GM04503 (cell line): ENCODE measurements at regions not wholly inside any gene's neighbourhood (a gene's known extent, or its start where the extent isn't known, plus 50 kb on each side); places are given as distances from the start of the nearest gene placed in this dataset.
"Not testable (repeated sequence)": the region's sequence is repeated elsewhere in the genome, so short reads cannot be mapped to it uniquely, and the experiment has no call there.

ENCODE experiments used
- DNase-seq: peaks from one replicate; pipeline ENCODE4 v3.0.0-alpha.2; 2012; ENCODE audit warnings: low read depth

- DNase-seq = no peak
Measured at GRCh38 chr12:4191642-4192041, 81.9 kb upstream of the CCND2 start.

- no peak for DNase-seq
Measured at GRCh38 chr12:4191149-4191548, 82.4 kb upstream of the CCND2 start.

- DNase-seq = no peak
Measured at GRCh38 chr12:4190366-4191063, 83.0 kb upstream of the CCND2 start.

- no peak for DNase-seq
Measured at GRCh38 chr12:4189721-4190120, 83.8 kb upstream of the CCND2 start.

- no peak for DNase-seq
Measured at GRCh38 chr12:4187916-4188315, 85.6 kb upstream of the CCND2 start.

GRCh38 chr12:4187315-4187714 lies 86.2 kb upstream of the CCND2 start:
- not testable (repeated sequence) for DNase-seq

- no peak for DNase-seq
Measured at GRCh38 chr12:4178424-4179170, 95.0 kb upstream of the CCND2 start.

GRCh38 chr12:4177262-4177661 lies 96.3 kb upstream of the CCND2 start:
- no peak for DNase-seq

GRCh38 chr12:4176168-4176567 lies 97.4 kb upstream of the CCND2 start:
- no peak for DNase-seq

- DNase-seq = no peak
Measured at GRCh38 chr12:4174417-4174816, 99.1 kb upstream of the CCND2 start.

GRCh38 chr12:4172999-4173398 lies 100.6 kb upstream of the CCND2 start:
- no peak for DNase-seq

GRCh38 chr12:4171742-4172141 lies 101.8 kb upstream of the CCND2 start:
- no peak for DNase-seq

GRCh38 chr12:4169959-4170358 lies 103.6 kb upstream of the CCND2 start:
- no peak for DNase-seq

- no peak for DNase-seq
Measured at GRCh38 chr12:4169531-4169930, 104.0 kb upstream of the CCND2 start.

GRCh38 chr12:4168036-4168435 lies 105.5 kb upstream of the CCND2 start:
- no peak for DNase-seq

GRCh38 chr12:4164559-4165558 lies 108.7 kb upstream of the CCND2 start:
- DNase-seq = peak; percentile 11

GRCh38 chr12:4164188-4164558 lies 109.4 kb upstream of the CCND2 start:
- DNase-seq = no peak

GRCh38 chr12:4161718-4162117 lies 111.8 kb upstream of the CCND2 start:
- DNase-seq = no peak

GRCh38 chr12:4160314-4161040 lies 113.1 kb upstream of the CCND2 start:
- DNase-seq = no peak

- DNase-seq = no peak
Measured at GRCh38 chr12:4159851-4160250, 113.7 kb upstream of the CCND2 start.

- DNase-seq = no peak
Measured at GRCh38 chr12:4158306-4158705, 115.3 kb upstream of the CCND2 start.

- DNase-seq = no peak
Measured at GRCh38 chr12:4157122-4157521, 116.4 kb upstream of the CCND2 start.
